Hindlimb muscle (tissue), 1 donor: ENCODE measurements at regions not wholly inside any gene's neighbourhood (a gene's known extent, or its start where the extent isn't known, plus 50 kb on each side); places are given as distances from the start of the nearest gene placed in this dataset.
"Not testable (repeated sequence)": the region's sequence is repeated elsewhere in the genome, so short reads cannot be mapped to it uniquely, and the experiment has no call there.

ENCODE experiments used
- DNase-seq: peaks from one replicate; pipeline ENCODE4 v3.0.0-alpha.2; 2013

DNA sequence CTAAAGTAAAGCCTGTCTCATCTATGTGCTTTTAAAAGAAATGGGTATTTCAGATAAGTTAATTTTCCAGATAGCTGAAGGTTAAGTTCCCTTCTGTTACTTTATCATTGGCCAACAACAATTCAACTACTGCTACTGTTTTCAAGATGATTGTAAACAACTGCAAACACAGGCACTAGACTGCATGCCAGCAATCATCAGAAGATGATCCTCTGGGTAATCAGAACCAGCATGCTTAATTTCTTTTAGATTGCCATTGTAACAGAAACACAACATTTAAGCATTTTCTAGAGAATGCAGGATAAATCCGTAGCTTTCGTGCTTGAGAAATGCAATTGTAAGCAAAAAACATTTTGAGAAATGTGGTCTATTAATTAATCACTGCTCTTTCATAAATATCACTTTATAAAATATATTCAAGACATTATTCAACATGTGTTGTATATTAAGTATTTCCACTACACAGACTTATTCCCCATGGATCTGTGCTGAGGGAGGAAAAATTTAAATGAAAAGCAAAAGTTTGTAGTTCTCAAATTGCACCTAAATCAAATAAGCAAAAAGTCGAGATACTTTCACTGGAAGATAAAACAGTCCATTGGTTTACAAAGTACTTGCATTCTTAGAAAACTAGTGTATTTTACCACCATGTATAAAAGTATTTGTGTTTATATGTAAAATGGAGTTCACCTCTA is 133.7 kb downstream of the ATL2 start:
- peak; percentile 17 for DNase-seq

DNA sequence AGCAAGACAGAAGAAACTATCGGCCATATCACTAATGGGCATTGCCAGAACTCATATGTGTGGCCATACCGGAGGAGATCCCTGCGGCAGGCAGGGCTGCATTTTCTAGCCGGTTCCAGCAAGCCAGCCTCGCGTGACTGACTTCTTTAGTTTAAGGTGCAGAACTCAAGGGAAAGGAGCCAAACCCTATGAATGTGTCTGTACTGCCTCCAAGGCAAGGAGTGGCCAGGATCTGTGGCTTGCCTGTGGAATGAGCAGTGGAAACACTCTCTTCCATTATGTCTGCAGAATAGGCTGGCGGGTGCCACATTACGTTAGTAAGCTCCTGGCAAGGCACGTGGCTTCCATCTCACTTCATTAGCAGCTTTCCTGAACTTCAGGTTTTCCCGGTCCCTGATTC is 137.6 kb downstream of the ATL2 start:
- no peak for DNase-seq

DNA sequence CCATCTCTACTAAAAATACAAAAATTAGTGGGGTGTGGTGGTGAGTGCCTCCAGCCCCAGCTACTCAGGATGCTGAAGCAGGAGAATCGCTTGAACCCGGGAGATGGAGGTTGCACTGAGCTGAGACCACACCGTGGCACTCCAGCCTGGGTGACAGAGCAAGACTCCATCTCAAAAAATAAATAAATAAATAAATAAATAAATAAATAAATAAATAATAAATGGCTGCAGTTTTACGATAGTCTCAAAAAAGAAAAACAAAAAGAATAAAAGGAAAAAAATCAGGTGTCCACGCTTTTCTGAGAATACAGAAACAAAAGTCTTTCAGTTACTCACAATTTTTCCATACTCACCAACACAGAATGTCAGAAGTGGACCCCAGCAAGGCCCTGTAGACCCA is 138.4 kb downstream of the ATL2 start:
- DNase-seq: not testable (repeated sequence)

DNA sequence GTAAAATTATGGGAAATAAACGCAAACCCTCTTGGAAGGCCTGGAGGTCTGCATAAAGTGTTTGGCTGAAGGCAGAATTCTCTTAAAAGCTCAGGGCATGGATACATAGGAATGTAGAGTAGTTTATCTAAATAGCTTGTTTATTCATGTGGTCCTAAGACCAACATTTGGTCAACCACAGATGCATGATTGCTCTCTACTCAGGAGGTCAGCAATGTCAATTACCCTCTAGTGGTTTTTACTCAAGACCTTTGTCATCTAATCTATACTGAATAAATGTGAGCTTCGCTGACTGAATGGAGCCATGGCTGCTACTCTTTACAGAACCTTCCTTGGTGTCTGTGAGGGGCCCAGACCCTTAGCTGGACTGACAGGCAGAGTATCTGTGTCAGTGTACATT is 139.8 kb downstream of the ATL2 start:
- no peak for DNase-seq

DNA sequence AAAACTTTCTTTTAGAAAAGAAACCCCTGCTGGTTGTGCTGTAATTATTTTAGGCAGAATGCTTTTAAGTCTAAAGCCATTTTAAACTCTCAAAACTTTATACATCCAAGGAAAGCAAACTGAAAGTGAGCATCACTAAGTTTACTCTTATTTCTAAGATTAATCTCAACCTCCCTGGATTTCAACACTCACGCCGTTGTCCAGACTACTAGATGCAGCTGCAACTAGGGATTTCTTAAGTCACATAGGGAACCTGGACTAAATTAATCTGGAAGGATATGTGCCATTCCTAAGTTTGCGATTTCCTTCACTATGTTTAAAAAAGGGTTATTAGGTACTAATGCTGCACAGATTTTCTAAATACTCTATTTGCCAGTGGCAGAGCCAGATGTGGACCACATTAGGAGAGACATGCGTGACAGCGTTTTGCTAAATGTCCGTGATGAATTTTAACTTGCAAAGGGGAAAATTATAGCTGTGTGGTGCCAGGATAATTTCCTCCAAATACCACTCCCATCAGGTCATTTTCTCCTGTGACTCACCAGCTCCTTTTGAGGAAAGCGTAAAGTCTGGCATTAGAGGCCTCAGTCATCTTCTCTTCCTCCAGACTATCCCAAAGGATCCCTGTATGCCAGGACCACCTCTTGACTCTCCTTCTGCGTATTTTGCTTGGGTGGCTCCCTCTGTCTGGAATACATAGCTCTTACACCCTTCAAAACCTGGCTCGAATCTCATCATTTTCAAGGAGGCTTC is 143.7 kb downstream of the ATL2 start:
- DNase-seq: peak; percentile 30

DNA sequence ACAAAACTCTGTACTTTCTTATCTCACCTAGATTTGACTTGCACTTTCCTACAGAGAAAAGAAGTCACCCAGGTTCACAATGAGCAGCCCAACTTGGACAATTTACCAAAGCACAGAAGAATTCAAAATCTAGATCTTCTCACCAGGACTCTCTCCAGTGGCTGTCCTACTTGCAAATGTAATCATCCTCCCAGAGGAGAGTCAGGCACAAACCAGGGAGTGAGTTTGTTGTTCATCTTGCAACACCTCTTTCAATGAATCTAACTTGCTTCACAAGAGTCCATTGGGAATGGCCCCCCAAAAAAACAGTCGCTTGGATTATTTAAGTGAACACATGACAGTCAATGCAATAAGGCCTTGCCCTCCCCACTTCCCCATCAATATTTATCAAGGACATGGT is 144.6 kb downstream of the ATL2 start:
- DNase-seq: no peak

DNA sequence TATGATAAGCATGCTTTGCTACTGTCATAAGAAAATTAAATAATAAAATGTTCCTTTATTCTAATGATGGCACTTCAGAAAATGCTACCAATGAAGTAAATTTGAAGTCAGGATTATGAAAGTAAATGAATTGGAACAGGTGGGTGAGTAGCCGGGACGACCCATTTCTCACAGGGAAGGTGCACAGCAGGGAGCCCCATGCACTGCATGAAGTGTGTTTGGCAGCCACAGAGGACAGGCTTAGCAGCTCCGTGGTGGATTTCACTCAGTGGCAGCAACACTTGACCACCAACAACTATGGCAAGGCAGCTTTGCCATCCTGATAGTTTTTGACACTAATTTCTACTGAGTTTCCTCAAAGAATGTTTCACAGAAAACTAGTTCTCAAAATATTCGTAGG is 146.3 kb downstream of the ATL2 start:
- DNase-seq: no peak

DNA sequence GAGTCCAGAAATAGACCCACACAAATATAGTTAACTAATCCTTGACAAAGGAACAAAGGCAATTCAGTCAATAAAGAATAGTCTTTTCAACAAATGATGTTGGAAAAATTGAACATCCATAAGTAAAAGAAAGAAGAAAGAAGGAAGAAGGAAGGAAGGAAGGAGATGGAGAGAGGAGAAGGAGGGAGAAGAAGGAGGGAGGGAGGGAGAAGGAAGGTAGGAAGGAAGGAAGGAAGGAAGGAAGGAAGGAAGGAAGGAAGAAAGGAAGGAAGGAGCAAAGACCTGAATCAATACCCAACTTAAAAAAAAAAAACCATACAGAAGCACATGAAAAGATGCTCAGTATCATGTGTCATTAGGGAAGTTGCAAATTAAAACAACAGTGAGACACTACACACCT is 148.3 kb downstream of the ATL2 start:
- DNase-seq: no peak

DNA sequence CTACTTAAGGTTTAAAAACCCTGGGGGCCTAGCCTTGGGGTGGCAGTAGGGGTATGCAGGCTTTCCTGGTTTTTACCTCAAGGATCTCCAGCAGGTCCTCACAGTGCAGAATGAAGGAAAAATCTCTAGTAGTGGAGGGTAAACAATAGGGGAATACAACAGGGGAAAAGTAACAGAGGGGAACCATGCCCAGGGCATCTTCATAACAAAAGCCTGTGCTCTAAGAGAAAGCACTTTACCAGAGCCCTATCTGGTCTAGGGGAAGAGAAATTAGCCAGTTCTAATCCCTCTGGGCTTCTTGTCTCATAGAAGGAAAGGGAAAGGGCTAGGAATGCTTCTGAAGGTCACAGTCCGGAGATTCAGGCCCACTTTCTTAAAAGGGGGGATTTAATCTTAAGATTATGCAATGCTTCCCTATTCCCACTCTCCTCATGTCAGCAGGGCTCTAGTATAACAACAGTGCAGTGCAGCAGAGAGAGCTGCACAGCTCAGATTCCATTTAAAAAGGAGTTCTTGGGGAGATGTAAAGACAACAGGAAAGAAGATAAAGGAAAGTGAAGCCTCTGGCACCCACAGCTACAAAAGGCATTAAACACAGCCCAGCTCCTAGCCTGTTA is 149.0 kb upstream of the CYP1B1 start:
- DNase-seq: no peak

DNA sequence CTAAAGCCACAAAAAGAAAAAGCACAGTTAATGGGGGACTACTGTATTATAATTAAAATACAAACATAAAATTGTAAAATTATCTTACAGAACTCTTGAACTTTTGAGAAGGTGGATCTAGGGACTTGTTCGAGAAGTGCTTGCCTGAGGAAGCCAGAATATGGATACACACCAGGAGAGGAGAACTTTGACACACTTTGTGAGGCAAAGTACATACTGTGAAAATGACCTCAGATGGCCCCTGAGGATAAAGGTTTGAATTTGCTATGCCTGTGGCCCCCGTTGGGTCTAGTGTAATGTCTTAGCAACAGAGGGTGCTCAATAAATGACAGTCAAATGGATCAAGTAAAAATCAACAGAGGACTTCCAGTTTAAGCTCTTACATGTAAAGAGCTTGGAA is 148.2 kb upstream of the CYP1B1 start:
- no peak for DNase-seq

DNA sequence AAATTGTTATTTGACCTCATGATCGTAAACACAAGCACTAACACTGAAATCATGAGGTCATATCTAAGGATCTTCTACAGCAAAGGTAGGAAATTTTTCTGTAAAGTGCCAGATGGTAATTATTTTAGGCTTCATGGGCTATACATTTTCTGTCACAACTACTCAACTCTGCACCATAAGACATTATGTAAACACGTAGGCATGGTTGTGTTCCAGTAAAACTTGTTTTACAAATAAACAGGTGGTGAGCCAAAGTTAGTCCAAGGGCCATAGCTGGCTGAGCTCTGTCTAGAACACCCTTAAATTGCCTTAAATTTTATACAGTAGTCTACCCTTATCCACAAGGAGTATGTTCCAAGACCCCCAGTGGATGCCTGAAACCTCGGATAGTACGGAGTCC is 147.3 kb upstream of the CYP1B1 start:
- DNase-seq: no peak

DNA sequence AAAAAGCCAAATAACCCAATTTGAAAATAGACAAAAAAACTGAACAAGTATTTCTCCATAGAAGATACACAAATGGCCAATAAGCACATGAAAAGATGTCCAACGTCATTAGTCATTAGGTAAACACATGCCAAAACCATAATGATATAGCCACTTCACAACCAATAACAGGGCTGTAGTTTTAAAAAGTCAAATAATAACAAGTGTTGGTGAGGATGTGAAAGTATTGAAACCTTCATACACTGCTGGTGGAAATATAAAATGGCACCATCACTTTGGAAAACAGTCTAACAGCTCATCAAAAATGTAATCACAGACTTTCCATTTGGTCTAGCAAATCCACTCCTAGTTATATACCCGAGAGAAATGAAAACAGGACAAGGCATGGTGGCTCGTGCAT is 144.2 kb upstream of the CYP1B1 start:
- DNase-seq: no peak

DNA sequence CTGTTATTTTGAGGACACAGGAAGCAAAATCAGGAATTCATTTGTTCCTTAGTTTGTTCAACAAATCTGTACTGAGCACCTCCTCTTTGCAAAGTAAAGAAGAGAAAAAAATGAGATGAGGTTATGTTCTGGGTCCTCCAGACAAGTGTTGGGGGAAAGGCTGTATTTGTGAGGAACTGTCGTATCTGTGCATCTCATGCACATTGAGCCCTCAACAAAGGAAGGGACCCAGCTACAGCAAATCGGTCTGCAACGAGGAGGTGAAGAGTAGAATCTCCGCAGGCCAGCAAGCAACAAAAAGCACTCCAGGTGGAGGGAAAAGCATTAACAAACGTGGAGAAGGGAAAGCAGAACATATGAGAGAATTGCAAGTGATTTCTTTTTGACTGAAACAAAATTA is 143.0 kb upstream of the CYP1B1 start:
- no peak for DNase-seq

DNA sequence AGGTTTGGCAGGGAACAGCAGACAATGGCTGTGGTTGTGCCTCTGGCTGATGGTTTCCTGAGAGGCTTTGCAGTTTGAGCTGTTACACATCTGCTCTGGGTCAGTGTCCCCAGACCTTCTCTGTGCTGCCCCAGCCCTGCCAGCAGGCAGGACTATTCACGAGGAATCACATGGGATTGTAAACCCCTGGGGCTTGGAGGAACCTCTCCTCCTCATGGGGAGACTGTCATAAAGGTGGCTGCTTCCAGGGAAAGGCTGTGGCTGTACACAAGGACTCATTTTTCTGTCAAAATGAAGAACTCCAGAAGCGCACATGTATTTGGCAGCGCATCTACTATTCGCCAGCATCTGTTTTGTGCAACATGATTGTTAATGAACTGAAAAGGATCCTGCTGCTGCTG is 142.6 kb upstream of the CYP1B1 start:
- peak; percentile 15 for DNase-seq

DNA sequence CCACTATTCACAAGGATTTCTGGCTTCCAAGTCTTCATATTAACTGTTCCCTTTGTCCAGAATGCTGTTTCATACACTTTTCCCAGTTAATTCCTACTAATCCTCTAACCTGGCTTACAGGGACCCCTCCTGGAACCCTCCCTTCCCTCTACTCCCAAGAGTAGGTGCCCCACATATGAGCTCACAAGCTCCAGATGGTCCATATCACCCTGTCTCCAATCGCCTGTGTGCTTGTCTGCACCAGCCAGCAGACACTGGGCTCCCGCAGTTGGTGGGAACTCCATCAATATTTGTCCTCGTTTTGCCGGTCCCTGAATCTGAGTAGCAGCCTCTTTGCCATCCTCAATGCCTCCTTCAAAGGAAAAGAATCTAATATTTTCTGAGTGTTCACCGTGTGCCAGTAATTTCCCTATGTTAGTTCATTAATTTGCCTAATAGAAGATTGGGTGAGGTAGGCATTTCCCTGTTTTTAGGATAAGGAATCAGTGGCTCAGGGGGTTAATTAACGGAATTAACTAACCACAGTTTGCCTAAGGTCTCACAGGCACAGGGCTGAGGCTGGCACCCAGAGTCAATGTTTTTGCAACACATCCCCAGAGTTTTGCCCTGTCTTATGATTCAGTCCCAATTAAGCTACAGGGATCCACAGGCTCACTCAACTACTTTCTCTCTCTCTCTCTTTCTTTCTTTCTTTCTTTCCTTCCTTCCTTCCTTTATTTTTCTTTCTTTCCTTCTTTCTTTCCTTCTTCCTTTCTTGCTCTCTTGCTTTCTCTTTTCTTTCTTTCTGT is 141.6 kb upstream of the CYP1B1 start:
- no peak for DNase-seq

DNA sequence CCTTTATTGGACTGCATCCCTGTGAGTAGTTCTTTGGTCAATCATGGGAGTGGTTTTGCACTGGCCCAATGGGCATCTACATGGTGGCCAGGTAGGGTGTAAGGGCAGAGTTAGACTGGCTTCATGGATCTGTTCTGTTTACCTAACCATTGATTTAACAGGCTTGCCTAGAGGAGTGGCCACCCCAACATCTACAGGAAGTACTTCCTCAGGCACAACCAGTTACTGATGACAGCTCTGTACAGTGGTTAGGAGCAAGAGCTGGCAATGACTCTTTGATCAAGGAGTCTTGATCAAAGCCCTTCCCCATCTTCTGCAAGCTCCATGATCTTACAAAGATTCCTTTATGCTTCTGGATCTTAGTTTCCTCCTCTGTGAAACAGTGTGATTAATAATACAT is 140.9 kb upstream of the CYP1B1 start:
- no peak for DNase-seq

DNA sequence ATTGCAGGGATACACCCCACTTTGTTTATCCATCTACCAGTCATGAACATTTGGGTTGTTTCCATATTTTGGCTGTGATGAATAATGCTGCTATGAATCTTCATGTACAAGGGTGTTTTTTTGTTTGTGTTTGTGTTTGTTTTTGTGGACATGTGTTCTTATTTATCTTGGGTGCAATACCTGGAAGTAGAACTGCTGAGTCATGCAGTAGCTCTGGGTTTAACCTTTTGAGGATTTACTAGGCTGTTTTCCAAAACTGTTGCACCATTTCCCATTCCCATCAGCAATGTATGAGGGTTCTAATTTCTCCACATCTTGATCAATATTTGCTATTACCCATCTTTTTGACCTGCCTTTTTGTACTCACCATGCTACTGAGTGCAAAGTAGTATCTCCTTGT is 140.0 kb upstream of the CYP1B1 start:
- no peak for DNase-seq

DNA sequence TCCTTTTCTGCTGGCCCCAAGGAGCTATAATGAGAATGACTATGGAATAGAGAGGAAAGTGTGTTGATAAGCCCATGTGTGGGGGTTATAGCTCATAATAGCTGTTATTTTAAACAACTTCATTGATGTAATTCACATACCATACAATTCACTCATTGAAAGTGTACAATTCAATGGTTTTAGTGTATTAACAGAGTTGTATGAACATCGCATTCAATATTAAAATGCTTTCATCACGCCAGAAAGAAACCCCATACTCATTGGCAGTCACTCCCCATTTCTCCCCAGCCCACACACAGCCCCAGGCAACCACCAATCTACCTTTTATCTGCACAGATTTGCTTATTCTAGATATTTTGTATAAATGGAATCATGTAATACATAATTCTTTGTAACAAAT is 139.6 kb upstream of the CYP1B1 start:
- DNase-seq: no peak

DNA sequence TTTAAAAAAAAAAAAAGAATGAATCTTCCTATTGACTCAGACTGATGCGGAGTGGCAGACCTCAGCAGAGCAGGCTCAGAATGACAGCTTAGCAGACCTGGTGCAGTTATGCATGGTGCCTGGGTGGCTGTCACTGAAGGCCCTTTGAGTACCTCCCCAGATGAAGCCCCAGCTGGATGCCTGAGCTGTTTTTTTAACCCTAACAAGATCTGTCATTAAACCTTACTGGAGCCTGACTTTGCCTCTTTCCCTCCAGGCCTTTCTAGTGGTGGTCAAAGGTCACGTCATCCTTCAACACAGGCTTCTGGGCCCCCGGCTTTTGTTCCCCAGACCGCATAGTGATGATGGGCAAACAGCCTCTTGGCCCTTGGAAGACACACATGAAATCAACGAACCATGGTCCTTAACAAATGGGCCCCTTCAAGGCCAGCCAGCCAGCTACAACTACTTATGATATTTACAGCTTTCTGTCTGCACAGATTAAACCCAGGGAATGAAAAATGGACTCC is 138.3 kb upstream of the CYP1B1 start:
- DNase-seq: no peak

DNA sequence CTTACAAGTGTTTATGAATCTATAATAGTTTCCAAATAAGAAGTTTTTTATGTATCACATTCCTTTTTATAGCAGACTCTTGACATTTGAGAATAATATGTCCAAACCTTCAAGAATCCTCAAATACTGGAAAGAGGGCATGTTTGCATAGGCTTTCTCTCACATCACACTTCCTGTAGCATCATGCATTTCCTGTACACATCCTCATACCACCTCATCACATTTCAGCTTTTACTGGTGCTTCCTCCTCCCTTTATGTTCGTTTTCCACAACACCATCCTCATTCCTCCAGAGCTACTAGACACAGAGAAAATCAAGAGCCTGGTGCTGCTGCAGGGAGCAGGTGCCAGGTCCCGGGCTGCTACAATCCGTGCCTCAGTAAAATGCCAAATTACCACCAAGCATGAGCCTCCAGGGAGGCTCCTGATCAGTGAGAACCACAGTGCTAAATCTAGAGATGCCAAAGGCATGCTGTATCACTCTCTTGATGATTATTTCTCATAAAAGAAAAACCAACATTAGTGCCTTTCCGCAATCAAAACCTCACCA is 137.7 kb upstream of the CYP1B1 start:
- DNase-seq: no peak

DNA sequence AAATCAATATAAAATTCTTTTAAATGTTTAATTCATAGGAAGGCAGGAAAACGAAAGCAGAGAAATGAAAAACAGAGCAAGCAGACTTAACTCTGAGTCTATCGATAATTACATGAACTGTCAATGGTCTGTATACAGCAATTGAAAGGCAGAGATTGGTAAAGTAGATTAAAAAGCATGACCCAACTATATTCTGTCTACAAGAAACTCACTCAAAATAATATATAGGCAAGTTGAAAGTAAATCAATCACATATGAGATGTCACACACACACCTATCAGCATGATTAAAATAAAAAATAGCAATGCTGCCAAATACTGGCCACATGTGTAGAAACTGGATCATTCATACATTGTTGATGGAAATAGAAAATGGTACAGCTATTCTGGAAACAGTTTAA is 136.4 kb upstream of the CYP1B1 start:
- no peak for DNase-seq

DNA sequence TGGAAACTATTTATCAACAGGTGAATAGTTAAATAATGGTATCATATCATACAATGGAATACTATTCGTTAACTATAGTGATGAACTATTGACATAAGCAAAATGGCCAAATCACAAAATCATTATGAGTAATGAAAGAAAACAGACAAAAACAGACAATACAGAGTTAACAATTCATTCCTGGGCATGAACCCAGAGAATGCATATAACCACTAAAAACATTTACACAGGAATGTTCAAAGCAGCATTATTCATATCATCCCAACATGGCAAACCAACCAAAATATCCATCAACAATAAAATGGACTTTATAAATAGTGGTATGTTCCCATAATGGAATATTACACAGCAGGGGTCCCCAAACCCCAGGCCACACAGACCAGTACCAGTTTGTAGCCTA is 131.2 kb upstream of the CYP1B1 start:
- no peak for DNase-seq

DNA sequence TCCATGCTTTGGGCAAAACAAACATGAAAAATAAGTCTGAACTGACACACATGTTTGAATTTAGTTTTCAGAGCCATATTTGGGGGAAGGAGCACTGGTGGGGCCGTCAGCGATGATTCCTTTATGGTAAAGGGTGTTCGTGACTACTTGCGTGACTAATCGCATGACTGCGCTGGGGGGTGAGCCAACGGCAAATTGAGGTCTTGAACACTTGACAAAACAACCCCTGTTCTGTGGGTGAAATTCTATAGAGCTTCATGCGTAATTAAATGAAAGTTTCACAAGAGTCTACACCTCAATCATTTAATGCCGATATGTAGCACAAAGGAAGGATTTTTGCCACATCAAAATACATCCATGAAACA is 127.5 kb upstream of the CYP1B1 start:
- no peak for DNase-seq
